GM21717 (cell line): ENCODE measurements at regions not wholly inside any gene's neighbourhood (a gene's known extent, or its start where the extent isn't known, plus 50 kb on each side); places are given as distances from the start of the nearest gene placed in this dataset.

Experiments used
- ATAC-seq: cut with Tn5 transposase; IDR thresholded peaks from one replicate; pipeline ENCODE4 v1.9.1; 2021; ENCODE audit warnings: mild to moderate bottlenecking, moderate library complexity; ENCODE audit not compliant: unreplicated experiment

- no peak for ATAC-seq
Observed at GRCh38 chr14:101065246-101065645, 161.7 kb upstream of the RTL1 start.

DNA sequence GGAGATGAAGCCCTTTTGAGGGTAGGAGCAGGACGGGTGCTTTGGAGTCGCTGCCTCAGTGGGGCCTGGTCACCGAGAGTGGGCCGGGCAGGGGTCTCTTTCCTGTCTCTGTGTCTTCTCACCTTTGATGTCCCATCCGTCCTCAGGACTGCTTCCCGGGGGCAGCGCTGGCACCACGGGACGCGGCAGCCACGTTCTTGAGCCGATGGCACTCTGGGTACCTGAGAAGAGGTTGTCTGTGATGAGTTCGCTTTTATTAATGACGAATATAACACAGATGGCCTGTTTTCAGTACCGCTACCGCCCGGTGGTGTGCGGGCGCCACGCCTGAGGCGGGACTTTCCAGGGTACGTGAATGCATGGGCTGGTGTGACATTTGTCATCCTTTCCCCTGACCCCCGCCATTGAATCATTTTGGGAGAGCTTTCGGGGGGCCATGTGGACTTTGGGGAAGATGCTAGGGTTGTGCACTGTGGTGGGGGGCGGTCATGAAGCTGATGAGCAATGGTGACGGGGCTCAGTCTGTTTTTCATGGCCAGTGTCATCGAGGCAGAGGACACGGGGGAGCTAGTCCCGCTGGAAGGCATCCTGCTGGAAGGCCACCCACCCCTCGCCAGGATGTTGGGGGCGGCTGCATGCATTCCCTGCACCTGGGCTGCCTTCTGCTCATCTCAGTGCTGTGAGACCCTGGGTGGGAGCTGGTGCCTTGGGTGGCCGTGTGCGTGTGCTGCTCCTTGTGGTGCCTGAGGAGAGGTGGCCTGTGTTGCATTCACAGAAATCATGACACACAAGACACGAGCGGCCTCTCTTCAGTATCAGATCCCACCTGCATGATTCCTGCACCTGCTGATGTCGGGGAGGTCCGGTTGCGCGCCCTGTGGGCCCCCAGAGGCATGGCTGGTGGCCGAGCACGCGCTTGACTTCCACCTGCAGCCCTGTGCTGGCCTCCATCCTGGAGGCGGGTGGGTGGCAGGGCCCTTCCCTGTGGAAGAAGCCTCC lies 162.5 kb upstream of the RTL1 start:
- ATAC-seq = no peak

DNA sequence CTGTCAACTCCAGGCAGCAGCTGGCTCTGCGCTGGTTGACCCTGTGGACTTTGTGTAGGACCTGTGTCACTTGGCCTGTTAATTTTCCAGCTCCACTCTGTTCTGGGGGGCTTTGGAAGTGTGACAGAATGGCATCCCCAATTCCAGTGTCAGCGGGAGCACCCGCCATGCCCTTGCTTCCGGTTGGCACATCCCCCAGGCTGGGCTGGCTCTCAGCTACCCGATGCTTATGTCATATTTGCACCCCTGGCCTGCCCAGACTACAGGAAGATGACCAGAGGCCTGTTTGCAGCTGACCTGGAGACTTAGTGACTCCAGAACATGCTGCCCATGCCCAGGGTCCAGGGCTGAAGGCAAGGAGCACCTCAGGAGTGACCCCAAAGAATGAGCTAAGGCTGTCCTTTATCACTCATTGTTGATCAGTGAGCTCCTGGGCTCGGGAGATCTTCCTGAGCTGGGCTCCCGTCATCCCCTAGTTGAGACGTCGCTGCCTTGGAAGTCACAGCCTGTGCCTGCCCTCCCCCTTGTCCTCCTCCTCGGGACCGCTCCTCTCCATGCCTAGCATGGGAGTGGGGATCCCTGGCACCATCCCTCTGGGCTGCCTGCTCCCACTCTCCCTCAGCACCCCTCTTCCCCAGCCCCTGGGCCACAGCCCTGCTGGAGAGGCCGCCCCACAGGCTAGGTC lies 163.4 kb upstream of the RTL1 start:
- ATAC-seq = no peak

DNA sequence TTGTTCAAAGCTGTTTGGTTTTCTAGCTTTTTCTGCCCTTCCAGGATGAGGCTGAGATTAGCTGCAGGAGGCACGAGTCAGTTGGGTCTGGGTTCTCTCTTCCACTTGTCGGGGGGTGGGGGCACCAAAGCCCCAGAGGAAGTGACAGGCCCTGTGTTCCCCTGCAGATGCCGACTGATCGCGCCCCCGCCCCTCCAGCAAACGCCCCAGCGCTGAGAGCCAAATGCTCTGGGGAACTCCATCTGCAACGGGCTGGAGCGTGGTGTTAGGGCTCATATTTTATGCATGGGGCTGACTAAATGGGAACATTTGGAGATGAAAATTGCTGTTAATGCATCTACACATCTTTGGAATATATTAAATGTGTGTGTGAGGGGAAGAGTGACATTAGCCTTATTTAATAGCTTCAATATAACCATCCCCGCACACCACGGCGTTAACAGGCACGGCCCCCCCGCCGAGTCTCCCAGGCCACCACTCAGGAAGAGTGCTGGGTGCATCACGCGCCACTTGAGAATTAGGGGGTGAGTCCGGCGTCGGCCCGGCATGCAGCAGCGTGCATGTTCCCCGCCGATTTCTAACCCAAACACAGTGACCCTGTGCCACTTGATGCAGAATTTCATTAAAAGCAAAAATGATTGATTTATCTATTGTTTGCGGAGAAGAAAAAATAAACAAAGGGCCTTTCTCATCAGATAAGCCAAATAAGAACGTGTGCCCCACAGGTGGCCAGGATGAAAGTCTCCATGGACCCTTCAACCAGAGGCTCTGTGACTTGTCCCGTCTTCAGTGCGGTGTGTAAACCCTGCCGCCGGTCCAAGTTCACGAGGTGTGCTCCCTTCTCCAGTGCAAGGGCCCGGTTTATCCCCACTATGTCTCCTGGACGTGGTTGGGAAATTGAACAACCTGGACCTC lies 165.0 kb upstream of the RTL1 start:
- no peak for ATAC-seq

DNA sequence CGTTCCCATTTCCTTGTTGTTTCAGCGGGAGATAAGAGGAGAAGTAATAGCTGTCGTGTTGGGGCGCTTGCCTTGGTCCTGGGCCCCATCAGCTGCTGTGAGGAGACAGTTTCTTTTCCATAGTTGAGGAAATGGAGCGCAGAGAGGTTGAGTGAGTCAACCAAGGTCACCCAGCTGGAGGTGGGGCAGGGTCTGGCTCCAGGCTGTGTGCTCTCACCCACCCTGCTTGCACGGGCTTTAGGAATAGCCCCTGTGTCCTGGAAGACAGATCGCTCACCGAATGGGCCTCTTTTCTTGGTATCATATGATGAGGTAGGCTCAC lies 165.7 kb upstream of the RTL1 start:
- ATAC-seq = no peak

GRCh38 chr14:101069666-101070362 lies 166.3 kb upstream of the RTL1 start:
- ATAC-seq = no peak

GRCh38 chr14:101070540-101071492 lies 167.3 kb upstream of the RTL1 start:
- no peak for ATAC-seq

- ATAC-seq = no peak
Observed at GRCh38 chr14:101071493-101071906, 168.0 kb upstream of the RTL1 start.

DNA sequence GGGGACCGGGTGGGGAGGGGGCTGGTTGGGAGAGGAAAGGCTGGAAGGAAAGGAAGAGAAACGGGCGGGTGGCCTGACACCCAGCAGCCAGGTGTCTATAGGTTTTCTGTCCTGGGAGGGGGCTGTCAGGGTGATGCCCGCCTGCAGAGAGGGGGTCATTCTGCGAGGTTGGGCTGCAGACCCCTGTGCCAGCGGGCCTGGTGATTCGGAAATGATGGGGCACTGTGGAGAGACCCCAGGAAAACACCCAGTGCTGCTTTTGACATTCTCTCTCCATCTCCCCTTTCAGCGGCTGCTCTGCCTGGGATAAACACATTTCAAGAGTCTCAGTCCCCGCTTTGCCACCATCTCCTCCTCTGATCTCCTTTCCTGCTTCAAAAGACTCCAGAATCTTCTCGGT lies 168.5 kb upstream of the RTL1 start:
- ATAC-seq = no peak

GRCh38 chr14:101072531-101072930 lies 169.0 kb upstream of the RTL1 start:
- no peak for ATAC-seq

- peak; percentile 91 for ATAC-seq
Observed at GRCh38 chr14:101072945-101073597, 169.5 kb upstream of the RTL1 start.

- no peak for ATAC-seq
Observed at GRCh38 chr14:101073598-101073965, 170.1 kb upstream of the RTL1 start.

DNA sequence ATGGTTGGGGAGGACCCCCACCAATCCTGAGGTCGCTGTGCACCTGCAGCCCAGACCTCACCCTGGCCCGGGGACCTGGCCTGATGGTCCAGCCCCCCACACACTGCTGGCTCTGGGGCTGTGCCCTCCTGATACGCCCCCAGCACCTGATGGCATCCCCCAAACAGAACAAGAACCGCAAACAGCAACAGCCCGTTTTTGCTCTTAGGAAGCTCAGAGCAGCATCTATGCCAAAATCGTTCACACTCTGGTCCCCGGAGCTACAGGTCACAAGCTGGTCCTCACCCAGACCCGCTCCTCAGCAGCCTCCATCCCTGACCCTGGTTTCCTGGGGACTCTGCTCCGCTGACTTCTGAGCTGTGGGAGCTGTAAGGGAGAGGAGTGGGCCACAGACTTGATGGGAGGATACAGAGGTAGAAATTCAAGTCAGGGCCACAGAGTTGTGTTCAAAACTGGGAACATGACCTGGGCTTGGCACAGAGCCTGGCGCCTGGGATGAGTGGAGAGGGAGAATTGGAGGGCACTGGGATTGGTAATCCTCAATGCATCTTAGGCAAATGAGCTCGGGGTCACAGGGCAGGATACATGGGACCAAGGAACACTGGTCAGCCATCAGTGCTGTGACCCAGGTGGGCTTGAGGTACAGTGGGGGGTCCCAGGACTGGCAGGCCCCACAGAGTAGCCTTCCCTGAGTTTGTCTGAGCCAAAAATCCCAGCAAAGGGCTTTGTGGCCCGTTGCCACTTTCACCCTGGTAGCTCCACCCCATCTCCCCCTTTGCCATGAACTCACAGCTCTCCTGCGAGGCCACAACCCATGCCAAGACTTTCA lies 170.9 kb upstream of the RTL1 start:
- ATAC-seq = no peak

GRCh38 chr14:101075025-101075800 lies 171.7 kb upstream of the RTL1 start:
- peak; percentile 54 for ATAC-seq

- ATAC-seq = no peak
Observed at GRCh38 chr14:101075801-101076413, 172.4 kb upstream of the RTL1 start.

GRCh38 chr14:101076451-101077198 lies 173.1 kb upstream of the RTL1 start:
- ATAC-seq = no peak
